D721Med (cell line): ENCODE measurements at regions not wholly inside any gene's neighbourhood (a gene's known extent, or its start where the extent isn't known, plus 50 kb on each side); places are given as distances from the start of the nearest gene placed in this dataset.

Experiments used
- DNase-seq: peaks from one replicate; pipeline ENCODE4 v3.0.0; 2011; ENCODE audit warnings: low spot score; ENCODE audit not compliant: insufficient read length
- FAIRE-seq: peaks from 2 replicates; lab custom pipeline; 2011; peaks lifted over from hg19 to GRCh38; lab: Jason Lieb, UNC
- TF ChIP-seq, protein P1 (sequence below): IDR thresholded peaks from 2 replicates; pipeline ENCODE4 v1.5.1; 2012; ENCODE audit warnings: mild to moderate bottlenecking, control low read depth; ENCODE audit not compliant: insufficient read depth; ENCODE audit errors: missing control alignments

DNA sequence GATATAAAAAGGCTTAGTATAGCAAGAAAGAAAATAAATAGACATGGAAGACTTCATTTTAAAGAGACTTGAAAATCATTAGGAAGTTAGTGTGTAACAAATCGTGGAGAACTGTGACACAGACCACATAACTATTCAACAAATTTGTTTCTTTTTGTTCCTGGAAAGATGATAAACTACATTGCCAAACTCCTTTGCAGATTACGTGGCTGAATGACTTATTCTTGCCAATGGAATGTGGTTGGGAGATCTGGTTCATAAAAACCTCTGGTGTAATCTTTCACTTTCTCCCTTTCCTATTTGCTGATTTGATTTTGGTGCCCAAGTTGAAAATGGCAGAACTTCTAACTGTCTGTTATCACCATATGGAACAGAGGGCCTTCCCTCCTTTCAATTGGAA lies 328.9 kb upstream of the MEF2C start:
- DNase-seq (no peak), FAIRE-seq (no peak)
- TF ChIP-seq, protein P1, sequence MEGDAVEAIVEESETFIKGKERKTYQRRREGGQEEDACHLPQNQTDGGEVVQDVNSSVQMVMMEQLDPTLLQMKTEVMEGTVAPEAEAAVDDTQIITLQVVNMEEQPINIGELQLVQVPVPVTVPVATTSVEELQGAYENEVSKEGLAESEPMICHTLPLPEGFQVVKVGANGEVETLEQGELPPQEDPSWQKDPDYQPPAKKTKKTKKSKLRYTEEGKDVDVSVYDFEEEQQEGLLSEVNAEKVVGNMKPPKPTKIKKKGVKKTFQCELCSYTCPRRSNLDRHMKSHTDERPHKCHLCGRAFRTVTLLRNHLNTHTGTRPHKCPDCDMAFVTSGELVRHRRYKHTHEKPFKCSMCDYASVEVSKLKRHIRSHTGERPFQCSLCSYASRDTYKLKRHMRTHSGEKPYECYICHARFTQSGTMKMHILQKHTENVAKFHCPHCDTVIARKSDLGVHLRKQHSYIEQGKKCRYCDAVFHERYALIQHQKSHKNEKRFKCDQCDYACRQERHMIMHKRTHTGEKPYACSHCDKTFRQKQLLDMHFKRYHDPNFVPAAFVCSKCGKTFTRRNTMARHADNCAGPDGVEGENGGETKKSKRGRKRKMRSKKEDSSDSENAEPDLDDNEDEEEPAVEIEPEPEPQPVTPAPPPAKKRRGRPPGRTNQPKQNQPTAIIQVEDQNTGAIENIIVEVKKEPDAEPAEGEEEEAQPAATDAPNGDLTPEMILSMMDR, result no peak

DNA sequence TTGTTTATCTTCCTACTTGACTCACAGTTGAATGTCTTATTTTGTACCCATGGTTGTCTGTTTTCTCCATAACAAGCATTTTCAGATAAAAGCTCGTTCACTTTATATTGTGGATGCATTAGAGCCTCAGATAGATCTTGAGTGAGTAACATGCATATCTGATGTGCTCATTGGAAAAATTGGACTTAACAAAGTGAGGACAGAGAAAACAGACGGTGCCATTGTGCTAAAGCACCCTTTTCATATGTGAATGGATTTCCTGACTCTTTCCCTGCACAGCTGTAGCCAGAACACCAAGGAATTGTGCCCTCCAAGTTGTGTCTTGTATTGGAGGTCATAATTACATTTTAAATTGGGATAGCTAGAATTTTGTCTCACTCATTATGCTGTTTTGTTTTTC lies 325.8 kb upstream of the MEF2C start:
- DNase-seq (no peak), FAIRE-seq (no peak)
- TF ChIP-seq, protein P1, result no peak

- FAIRE-seq (no peak), DNase-seq (no peak)
- TF ChIP-seq, protein P1, result no peak
These were observed 325.4 kb upstream of the MEF2C start for GRCh38 chr5:89208392-89208791.

- FAIRE-seq, result no peak
- TF ChIP-seq, protein P1, result no peak
- no peak for DNase-seq
These were observed 321.8 kb upstream of the MEF2C start for GRCh38 chr5:89204756-89205155.

DNA sequence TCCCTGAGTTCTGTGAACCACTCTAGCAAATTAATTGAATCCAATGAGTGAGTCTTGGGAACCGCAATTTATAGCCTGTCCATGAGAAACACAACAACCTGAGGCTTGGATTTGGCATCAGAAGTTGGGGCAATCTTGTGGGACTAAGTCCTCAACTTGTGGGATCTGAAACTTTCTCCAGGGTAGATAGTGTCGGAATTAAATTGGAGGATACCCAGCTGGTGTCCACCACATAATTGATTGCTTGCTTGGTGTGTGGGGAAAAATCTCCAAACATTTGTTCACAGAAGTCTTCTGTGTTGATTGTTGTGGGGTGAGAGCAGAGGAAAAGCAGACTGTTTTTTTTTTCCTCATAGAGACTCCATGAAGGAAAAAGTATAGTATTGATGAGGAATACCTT lies 320.6 kb upstream of the MEF2C start:
- no peak for DNase-seq
- TF ChIP-seq, protein P1, result no peak
- FAIRE-seq, result no peak

DNA sequence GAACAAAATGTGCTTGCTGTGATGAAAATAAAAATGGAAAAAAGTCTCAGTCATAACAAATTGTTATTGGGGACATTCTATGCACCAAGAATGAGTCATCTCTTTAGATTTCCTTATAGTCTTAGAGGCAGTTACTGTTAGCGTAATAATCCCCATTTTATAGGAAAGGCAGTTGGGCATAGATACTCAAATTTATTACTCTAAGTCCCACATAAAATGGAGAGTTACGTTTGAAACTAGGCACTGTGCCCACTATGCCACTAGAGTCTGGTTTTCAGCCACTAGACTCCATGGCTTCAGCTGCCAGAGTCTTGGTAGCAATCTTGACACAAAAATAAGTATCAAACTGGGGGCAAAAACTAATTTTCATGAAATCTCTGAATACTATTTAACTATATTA lies 317.9 kb upstream of the MEF2C start:
- DNase-seq, result no peak
- TF ChIP-seq, protein P1, result no peak
- no peak for FAIRE-seq

DNA sequence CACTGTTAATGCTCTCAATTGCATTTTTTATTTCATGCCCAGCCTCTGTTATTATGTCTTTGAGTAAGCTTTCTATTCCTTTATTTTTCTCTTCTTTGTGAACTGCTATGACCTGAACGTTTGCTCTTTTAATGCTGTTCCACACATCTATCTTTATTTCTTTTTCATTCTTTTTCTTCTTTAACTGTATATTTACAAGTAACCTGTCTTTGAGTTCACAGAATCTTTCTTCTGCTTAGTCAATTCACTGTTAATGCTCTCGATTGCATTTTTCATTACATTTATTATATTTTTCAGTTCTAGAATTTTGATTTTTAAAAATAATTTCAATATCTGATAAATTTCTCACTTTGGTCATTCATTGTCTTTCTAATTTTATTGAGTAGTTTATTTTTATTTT lies 316.3 kb upstream of the MEF2C start:
- FAIRE-seq (no peak), DNase-seq (no peak)
- TF ChIP-seq, protein P1, result no peak
